ENCODE measurements at regions not wholly inside any gene's neighbourhood (a gene's known extent, or its start where the extent isn't known, plus 50 kb on each side); places are given as distances from the start of the nearest gene placed in this dataset.

DNA sequence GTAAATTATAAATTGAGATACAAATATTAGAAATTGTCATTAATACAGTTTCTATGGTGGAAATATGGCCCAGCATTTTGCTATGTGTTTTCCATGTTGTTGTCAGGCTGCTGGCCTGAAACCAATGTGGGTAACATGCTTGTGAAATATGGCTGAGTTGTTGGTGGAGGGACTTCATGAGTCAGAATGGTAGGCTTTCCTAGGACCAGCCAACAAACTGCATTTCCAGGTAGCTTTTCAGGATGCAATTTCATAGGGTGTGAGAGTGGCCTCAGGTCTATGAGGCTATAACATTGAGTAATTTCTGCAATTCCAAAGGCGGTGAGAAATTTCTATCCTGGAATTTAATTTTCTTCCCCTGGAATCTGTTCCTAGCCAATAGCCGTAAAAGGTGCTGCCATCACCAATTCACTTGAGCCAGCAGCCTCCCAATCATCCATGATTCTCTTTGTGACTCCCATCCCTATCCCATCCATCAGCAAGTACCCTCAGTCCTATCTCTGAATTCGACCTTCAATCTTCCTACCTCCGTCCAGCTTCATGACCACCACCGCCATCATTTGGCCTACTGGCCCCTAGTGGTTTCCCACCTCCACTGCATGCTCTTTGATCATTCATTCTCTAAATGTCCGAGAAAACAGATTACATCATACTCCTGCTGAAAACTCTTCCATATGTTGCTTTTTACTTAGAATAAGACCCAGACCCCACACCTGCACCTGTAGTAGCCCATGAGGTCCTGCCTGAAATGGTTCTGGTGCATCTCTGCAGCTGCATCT is 276.6 kb upstream of the CFAP20DC start:
- Mint-ChIP-seq H3K4me3 (no peak overlapping the region), H3K27ac (no peak overlapping the region), H3K9me3 (peaks cover 0 to 9% (median 0%) of the 10 kb centered on the region in 3 donors), H3K36me3 (no peaks in the 10 kb centered on the region), H3K4me1 (no peaks in the 10 kb centered on the region), H3K27me3 (no peaks in the 10 kb centered on the region)
- no peak for ATAC-seq (replicated peaks in 1 of 4)
- H3K4me1 ChIP-seq (ENCODE audit: control insufficient read depth in 1 of 2, extremely low read depth in 1 of 2, insufficient read depth in 2 of 2, low read length in 2 of 2) = no peaks in the 10 kb centered on the region
- H3K36me3 ChIP-seq (ENCODE audit: control insufficient read depth in 2 of 2, extremely low read depth in 1 of 2, insufficient read depth in 1 of 2, low read length in 1 of 2) = no peaks in the 10 kb centered on the region
- H3K4me3 ChIP-seq (ENCODE audit: control insufficient read depth in 1 of 2, extremely low read depth in 1 of 2, low read length in 1 of 2) = no peak overlapping the region
- ChIA-PET POLR2A (no interaction called here), CTCF (no interaction called here)
- H3K9me3 ChIP-seq = no peaks in the 10 kb centered on the region
- H3K27me3 ChIP-seq (replicated peaks in 1 of 2; ENCODE audit: control insufficient read depth in 2 of 2, extremely low read depth in 1 of 2, insufficient read depth in 2 of 2, low read length in 1 of 2) = no peaks in the 10 kb centered on the region
- no peak for DNase-seq
- 98% methylated on average over 6 of the region's 6 CpGs for WGBS (ENCODE audit: insufficient coverage)
- H3K27ac ChIP-seq (ENCODE audit: low read length) = no peak overlapping the region

DNA sequence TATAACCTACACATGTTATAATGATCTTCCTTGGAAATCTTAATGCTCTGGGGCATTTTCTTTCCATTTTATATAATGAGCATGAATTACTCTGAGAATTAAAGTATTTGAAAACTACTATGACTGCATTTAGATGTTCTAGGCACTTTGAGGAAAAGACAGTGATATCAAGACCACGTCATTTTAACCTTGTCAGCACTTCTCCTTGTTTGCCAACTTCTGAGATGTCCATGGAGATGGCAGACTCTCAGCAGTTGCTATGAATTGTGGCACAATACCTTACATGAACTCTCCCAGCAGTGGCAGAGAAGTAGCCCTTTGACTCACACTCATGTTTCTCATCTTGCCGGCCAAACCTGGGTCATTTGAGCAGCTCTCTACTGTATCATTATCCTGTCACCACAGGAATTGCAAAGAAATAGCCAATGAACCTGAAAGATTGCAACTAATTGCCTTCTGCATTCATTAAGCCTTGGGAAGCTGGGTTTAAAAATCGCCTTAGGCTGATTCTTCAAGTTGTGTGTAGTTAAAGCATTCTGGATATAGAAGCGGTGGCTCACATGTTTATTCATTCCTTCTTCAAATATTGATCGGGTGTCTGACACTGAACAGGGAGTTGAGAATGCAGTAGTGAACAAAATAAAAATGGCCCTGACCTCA is 272.2 kb upstream of the CFAP20DC start:
- Histone ChIP-seq H3K4me1 (ENCODE audit: control insufficient read depth in 1 of 2, extremely low read depth in 1 of 2, insufficient read depth in 2 of 2, low read length in 2 of 2) (no peaks in the 10 kb centered on the region), H3K27ac (ENCODE audit: low read length) (no peak overlapping the region), H3K27me3 (replicated peaks in 1 of 2; ENCODE audit: control insufficient read depth in 2 of 2, extremely low read depth in 1 of 2, insufficient read depth in 2 of 2, low read length in 1 of 2) (no peaks in the 10 kb centered on the region), H3K4me3 (ENCODE audit: control insufficient read depth in 1 of 2, extremely low read depth in 1 of 2, low read length in 1 of 2) (no peak overlapping the region), H3K36me3 (ENCODE audit: control insufficient read depth in 2 of 2, extremely low read depth in 1 of 2, insufficient read depth in 1 of 2, low read length in 1 of 2) (no peaks in the 10 kb centered on the region), H3K9me3 (no peaks in the 10 kb centered on the region)
- ATAC-seq (replicated peaks in 1 of 4) = no peak
- Mint-ChIP-seq H3K36me3 (no peaks in the 10 kb centered on the region), H3K4me3 (no peak overlapping the region), H3K27me3 (no peaks in the 10 kb centered on the region), H3K27ac (no peak overlapping the region), H3K4me1 (no peaks in the 10 kb centered on the region), H3K9me3 (peaks cover 0 to 6% (median 0%) of the 10 kb centered on the region in 3 donors)
- CTCF ChIA-PET = no interaction called here
- DNase-seq = no peak
- 100% methylated on average over 2 of the region's 5 CpGs for WGBS (ENCODE audit: insufficient coverage)
- POLR2A ChIA-PET = no interaction called here

DNA sequence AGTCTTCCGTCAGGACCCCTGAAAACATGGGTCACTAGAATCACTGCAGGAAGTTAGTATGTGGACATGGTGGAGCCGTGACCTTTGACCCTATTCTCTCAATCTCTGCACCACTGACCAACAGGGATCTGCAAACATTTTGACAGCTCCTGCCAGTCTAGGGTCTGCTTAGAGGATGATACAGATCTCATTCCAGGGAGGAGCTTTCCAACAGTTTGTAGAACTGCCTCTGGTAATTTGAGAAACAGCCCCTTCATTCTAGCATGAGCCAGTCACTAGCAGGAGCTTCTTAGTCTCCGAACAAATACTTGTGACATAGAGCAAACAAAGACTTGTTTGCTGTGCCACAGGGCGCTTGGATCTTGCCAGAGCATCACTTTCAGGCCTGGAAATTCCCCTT is 270.3 kb upstream of the CFAP20DC start:
- WGBS (ENCODE audit: insufficient coverage) = 93% methylated on average over 3 of the region's 4 CpGs
- CTCF ChIA-PET = no interaction called here
- POLR2A ChIA-PET = no interaction called here

DNA sequence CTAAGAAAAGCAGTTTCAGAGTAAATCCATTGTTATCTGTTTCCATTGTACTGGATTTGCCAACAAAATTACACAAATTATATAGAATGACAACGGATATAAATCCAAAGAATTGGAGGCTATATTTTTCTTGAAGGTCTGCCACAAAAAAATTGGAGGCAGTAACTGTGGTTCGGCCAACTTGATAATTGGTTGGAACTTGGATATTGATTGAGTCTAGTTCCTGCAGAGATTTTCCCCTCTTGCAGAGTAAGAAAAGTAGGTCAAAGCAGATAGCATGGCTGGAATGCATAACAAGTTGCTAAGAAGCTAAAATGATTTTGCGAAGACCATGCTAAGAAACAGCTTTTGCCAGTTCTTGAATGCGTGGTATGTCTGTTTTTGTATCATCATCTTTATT is 269.6 kb upstream of the CFAP20DC start:
- DNase-seq (no peak), ATAC-seq (replicated peaks in 1 of 4) (no peak)
- 100% methylated on average over 1 of the region's 4 CpGs for WGBS (ENCODE audit: insufficient coverage)
- H3K4me3 ChIP-seq (ENCODE audit: control insufficient read depth in 1 of 2, extremely low read depth in 1 of 2, low read length in 1 of 2) = no peak overlapping the region
- H3K36me3 Mint-ChIP-seq = no peaks in the 10 kb centered on the region
- no peaks in the 10 kb centered on the region for H3K27me3 Mint-ChIP-seq
- H3K36me3 ChIP-seq (ENCODE audit: control insufficient read depth in 2 of 2, extremely low read depth in 1 of 2, insufficient read depth in 1 of 2, low read length in 1 of 2) = no peaks in the 10 kb centered on the region
- H3K27ac ChIP-seq (ENCODE audit: low read length) = no peak overlapping the region
- no peaks in the 10 kb centered on the region for H3K9me3 ChIP-seq
- H3K4me3 Mint-ChIP-seq = no peak overlapping the region
- H3K9me3 Mint-ChIP-seq = no peaks in the 10 kb centered on the region
- H3K4me1 Mint-ChIP-seq = peaks cover 0 to 5% (median 4%) of the 10 kb centered on the region in 3 donors
- no peaks in the 10 kb centered on the region for H3K4me1 ChIP-seq (ENCODE audit: control insufficient read depth in 1 of 2, extremely low read depth in 1 of 2, insufficient read depth in 2 of 2, low read length in 2 of 2)
- ChIA-PET CTCF (no interaction called here), POLR2A (no interaction called here)
- no peak overlapping the region for H3K27ac Mint-ChIP-seq
- no peaks in the 10 kb centered on the region for H3K27me3 ChIP-seq (replicated peaks in 1 of 2; ENCODE audit: control insufficient read depth in 2 of 2, extremely low read depth in 1 of 2, insufficient read depth in 2 of 2, low read length in 1 of 2)

More for the DNA sequence above, 270.3 kb upstream of the CFAP20DC start:
- Mint-ChIP-seq H3K9me3 (no peaks in the 10 kb centered on the region), H3K27me3 (no peaks in the 10 kb centered on the region), H3K27ac (no peak overlapping the region), H3K4me1 (peaks cover 0 to 5% (median 4%) of the 10 kb centered on the region in 3 donors), H3K4me3 (no peak overlapping the region), H3K36me3 (no peaks in the 10 kb centered on the region)
- Histone ChIP-seq H3K27me3 (replicated peaks in 1 of 2; ENCODE audit: control insufficient read depth in 2 of 2, extremely low read depth in 1 of 2, insufficient read depth in 2 of 2, low read length in 1 of 2) (no peaks in the 10 kb centered on the region), H3K27ac (ENCODE audit: low read length) (no peak overlapping the region), H3K4me3 (ENCODE audit: control insufficient read depth in 1 of 2, extremely low read depth in 1 of 2, low read length in 1 of 2) (no peak overlapping the region), H3K9me3 (no peaks in the 10 kb centered on the region), H3K36me3 (ENCODE audit: control insufficient read depth in 2 of 2, extremely low read depth in 1 of 2, insufficient read depth in 1 of 2, low read length in 1 of 2) (no peaks in the 10 kb centered on the region), H3K4me1 (ENCODE audit: control insufficient read depth in 1 of 2, extremely low read depth in 1 of 2, insufficient read depth in 2 of 2, low read length in 2 of 2) (no peaks in the 10 kb centered on the region)
- DNase-seq (no peak), ATAC-seq (replicated peaks in 1 of 4) (no peak)

DNA sequence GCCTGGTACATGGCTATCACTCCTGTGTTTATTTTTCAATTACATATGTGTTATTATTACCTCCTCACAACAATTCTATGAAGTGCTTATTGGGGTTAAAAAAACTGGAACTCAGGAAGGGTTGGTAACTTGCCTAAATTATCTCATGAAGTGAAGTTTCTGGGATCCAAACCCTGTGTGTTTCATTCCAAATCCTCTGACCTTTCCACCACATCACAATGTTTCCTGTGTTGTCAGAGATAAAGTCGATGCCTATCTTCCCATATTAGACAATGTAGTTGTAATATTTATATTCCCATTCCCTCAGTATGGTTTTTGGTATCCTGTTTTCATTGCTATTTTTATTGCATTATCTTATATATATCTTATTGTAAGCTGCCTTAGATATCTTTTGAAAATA is 269.1 kb upstream of the CFAP20DC start:
- H3K27ac Mint-ChIP-seq = no peak overlapping the region
- no peak overlapping the region for H3K4me3 ChIP-seq (ENCODE audit: control insufficient read depth in 1 of 2, extremely low read depth in 1 of 2, low read length in 1 of 2)
- CTCF ChIA-PET = interaction anchor here in 1 of 2 donors (0.6 kb wide), 1 partner anchor 78 kb away, joined by 3 read pairs; no protein-coding TSS in a partner anchor
- no peaks in the 10 kb centered on the region for H3K36me3 ChIP-seq (ENCODE audit: control insufficient read depth in 2 of 2, extremely low read depth in 1 of 2, insufficient read depth in 1 of 2, low read length in 1 of 2)
- no peak overlapping the region for H3K4me3 Mint-ChIP-seq
- H3K27me3 Mint-ChIP-seq = no peaks in the 10 kb centered on the region
- H3K27me3 ChIP-seq (replicated peaks in 1 of 2; ENCODE audit: control insufficient read depth in 2 of 2, extremely low read depth in 1 of 2, insufficient read depth in 2 of 2, low read length in 1 of 2) = no peaks in the 10 kb centered on the region
- H3K4me1 ChIP-seq (ENCODE audit: control insufficient read depth in 1 of 2, extremely low read depth in 1 of 2, insufficient read depth in 2 of 2, low read length in 2 of 2) = no peaks in the 10 kb centered on the region
- H3K9me3 Mint-ChIP-seq = no peaks in the 10 kb centered on the region
- POLR2A ChIA-PET = no interaction called here
- peaks cover 0 to 5% (median 4%) of the 10 kb centered on the region in 3 donors for H3K4me1 Mint-ChIP-seq
- H3K27ac ChIP-seq (ENCODE audit: low read length) = no peak overlapping the region
- H3K9me3 ChIP-seq = no peaks in the 10 kb centered on the region
- no peaks in the 10 kb centered on the region for H3K36me3 Mint-ChIP-seq
- ATAC-seq (replicated peaks in 1 of 4) (no peak), DNase-seq (no peak)
- WGBS (ENCODE audit: insufficient coverage) = no CpG with 5 or more reads among the region's 1 CpG

DNA sequence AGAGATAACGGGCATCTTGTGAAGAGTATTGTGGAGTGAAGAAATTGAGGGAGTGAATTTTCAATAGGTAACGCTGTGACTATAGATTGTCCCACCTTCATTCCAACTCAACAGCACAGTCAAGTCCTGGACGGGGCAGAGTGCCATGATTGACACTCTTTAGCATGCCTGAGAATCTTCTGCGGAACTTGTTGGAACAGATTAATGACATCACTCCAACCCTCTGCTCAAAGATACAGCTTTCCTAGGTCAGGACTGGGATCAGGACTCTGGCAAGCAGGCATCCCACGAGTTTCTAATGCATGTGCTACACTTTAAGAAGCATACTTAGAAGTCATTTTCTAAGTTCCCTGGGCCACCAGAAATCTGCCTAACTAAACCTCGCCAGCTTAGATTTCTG is 267.6 kb upstream of the CFAP20DC start:
- no peaks in the 10 kb centered on the region for H3K36me3 Mint-ChIP-seq
- no peak overlapping the region for H3K4me3 Mint-ChIP-seq
- no peaks in the 10 kb centered on the region for H3K9me3 ChIP-seq
- H3K9me3 Mint-ChIP-seq = no peaks in the 10 kb centered on the region
- no peak overlapping the region for H3K27ac ChIP-seq (ENCODE audit: low read length)
- no peaks in the 10 kb centered on the region for H3K4me1 ChIP-seq (ENCODE audit: control insufficient read depth in 1 of 2, extremely low read depth in 1 of 2, insufficient read depth in 2 of 2, low read length in 2 of 2)
- POLR2A ChIA-PET = no interaction called here
- no peak overlapping the region for H3K27ac Mint-ChIP-seq
- WGBS (ENCODE audit: insufficient coverage) = 94% methylated on average over 3 of the region's 6 CpGs
- no peak overlapping the region for H3K4me3 ChIP-seq (ENCODE audit: control insufficient read depth in 1 of 2, extremely low read depth in 1 of 2, low read length in 1 of 2)
- peaks cover 0 to 5% (median 4%) of the 10 kb centered on the region in 3 donors for H3K4me1 Mint-ChIP-seq
- DNase-seq (no peak), ATAC-seq (replicated peaks in 1 of 4) (no peak)
- no peaks in the 10 kb centered on the region for H3K36me3 ChIP-seq (ENCODE audit: control insufficient read depth in 2 of 2, extremely low read depth in 1 of 2, insufficient read depth in 1 of 2, low read length in 1 of 2)
- CTCF ChIA-PET = interaction anchor here in 1 of 2 donors (0.5 to 0.9 kb wide), 2 partner anchors 213 to 225 kb away, joined by 3 read pairs; no protein-coding TSS in a partner anchor
- no peaks in the 10 kb centered on the region for H3K27me3 ChIP-seq (replicated peaks in 1 of 2; ENCODE audit: control insufficient read depth in 2 of 2, extremely low read depth in 1 of 2, insufficient read depth in 2 of 2, low read length in 1 of 2)
- no peaks in the 10 kb centered on the region for H3K27me3 Mint-ChIP-seq
